ENCODE measurements at regions not wholly inside any gene's neighbourhood (a gene's known extent, or its start where the extent isn't known, plus 50 kb on each side); places are given as distances from the start of the nearest gene placed in this dataset.

GRCh38 chr11:23991165-23991539, 505.7 kb upstream of the LUZP2 start:
- Mint-ChIP-seq H3K36me3 (peaks cover 5% of the 10 kb centered on the region), H3K4me1 (ENCODE audit: low read depth in 2 of 2) (no peaks in the 10 kb centered on the region), H3K27me3 (no peaks in the 10 kb centered on the region)

GRCh38 chr11:23995891-23996290, 501.0 kb upstream of the LUZP2 start:
- peaks cover 31% of the 10 kb centered on the region for H3K36me3 Mint-ChIP-seq
- peaks cover 19% of the 10 kb centered on the region for H3K9me3 Mint-ChIP-seq
- H3K4me1 Mint-ChIP-seq (ENCODE audit: low read depth in 2 of 2) = no peaks in the 10 kb centered on the region
- H3K4me3 Mint-ChIP-seq = no peak overlapping the region
- no peak for ATAC-seq
- DNase-seq (ENCODE audit: low spot score) = no peak
- no peaks in the 10 kb centered on the region for H3K27me3 Mint-ChIP-seq
- H3K27ac Mint-ChIP-seq = no peak overlapping the region

More at GRCh38 chr11:23991165-23991539, 505.7 kb upstream of the LUZP2 start:
- Mint-ChIP-seq H3K9me3 (peaks cover 10% of the 10 kb centered on the region), H3K4me3 (no peak overlapping the region), H3K27ac (no peak overlapping the region)
- ATAC-seq (no peak), DNase-seq (ENCODE audit: low spot score) (no peak)

DNA sequence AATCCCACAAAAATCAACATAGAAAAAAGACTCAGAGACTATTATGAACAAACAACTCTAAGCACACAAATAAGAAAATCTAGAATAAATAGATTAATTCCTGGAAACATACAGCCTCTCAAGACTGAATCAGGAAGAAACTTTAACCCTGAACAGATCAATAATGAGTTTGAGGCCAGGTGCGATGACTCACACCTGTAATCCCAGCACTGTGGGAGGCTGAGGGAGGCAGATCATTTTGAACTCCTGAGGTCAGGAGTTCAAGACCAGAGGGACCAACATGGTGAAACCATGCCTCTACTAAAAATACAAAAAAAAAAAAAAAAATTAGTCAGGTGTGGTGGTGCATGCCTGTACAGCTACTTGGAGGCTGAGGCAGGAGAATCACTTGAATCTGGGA, 499.5 kb upstream of the LUZP2 start:
- Mint-ChIP-seq H3K36me3 (peaks cover 32% of the 10 kb centered on the region), H3K9me3 (peaks cover 17% of the 10 kb centered on the region), H3K27me3 (no peaks in the 10 kb centered on the region), H3K4me1 (ENCODE audit: low read depth in 2 of 2) (no peaks in the 10 kb centered on the region), H3K27ac (no peak overlapping the region), H3K4me3 (no peak overlapping the region)
- ATAC-seq = no peak
- DNase-seq (ENCODE audit: low spot score) = no peak

DNA sequence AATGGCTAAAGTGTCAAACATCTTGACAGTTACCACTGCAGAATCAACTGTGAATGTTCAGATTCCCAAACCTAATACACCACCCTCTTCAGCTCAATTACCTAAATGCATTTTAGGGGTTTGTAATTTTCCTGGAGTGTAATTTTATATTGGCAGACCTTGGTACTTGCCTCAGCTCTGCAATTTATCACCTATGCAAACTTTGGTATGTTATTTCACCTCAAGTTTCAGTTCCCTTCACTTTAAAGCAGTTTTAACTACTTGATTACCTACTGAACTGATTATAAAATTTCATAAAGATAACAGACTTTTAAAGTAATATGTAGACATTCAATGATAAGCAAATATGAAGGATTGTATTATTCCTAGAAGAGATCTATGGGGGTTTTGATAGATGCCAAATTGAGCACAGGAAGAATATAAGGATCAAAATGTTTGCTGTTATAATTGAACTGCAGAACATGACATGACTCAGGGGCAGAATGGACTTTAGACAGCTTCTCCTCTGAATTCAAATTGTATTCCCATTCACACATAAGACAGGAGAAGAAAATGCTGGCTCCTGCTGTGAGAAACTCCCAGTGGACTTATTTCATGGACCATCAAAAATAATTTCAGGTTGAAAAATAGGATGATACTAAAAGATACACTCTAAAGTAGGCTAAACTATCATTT, 491.5 kb upstream of the LUZP2 start:
- ATAC-seq = no peak
- Mint-ChIP-seq H3K27me3 (no peaks in the 10 kb centered on the region), H3K27ac (no peak overlapping the region), H3K4me1 (ENCODE audit: low read depth in 2 of 2) (no peaks in the 10 kb centered on the region), H3K36me3 (peaks cover 6% of the 10 kb centered on the region), H3K4me3 (no peak overlapping the region), H3K9me3 (peaks cover 3% of the 10 kb centered on the region)
- DNase-seq (ENCODE audit: low spot score) = no peak

DNA sequence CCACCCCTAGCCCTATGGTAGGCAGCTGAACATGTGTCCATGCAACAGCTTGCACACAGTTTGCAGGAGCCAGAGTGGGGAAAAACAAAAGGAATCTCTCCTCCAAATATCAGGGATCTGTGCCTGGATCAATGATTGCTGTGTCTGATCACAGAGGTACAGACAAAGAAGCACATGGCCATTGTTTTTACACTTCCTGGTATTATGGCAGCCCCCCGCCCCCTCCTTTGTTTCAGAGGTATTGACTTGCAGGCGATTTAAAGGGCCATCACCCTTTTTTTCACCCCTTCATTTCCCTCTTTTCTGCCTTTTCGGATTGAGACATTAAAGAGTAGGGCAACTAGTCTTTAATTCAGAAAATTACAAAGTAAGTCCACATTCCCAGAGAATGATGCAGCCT, 453.0 kb upstream of the LUZP2 start:
- H3K9me3 Mint-ChIP-seq = peaks cover 11% of the 10 kb centered on the region
- no peak overlapping the region for H3K4me3 Mint-ChIP-seq
- H3K27ac Mint-ChIP-seq = no peak overlapping the region
- ATAC-seq (no peak), DNase-seq (ENCODE audit: low spot score) (no peak)
- peaks cover 11% of the 10 kb centered on the region for H3K36me3 Mint-ChIP-seq
- H3K27me3 Mint-ChIP-seq = no peaks in the 10 kb centered on the region
- H3K4me1 Mint-ChIP-seq (ENCODE audit: low read depth in 2 of 2) = no peaks in the 10 kb centered on the region

- Mint-ChIP-seq H3K27ac (no peak overlapping the region), H3K4me1 (ENCODE audit: low read depth in 2 of 2) (no peaks in the 10 kb centered on the region), H3K36me3 (peaks cover 18% of the 10 kb centered on the region), H3K9me3 (peaks cover 11% of the 10 kb centered on the region), H3K27me3 (no peaks in the 10 kb centered on the region), H3K4me3 (no peak overlapping the region)
- ATAC-seq (no peak), DNase-seq (ENCODE audit: low spot score) (no peak)
These were observed 450.1 kb upstream of the LUZP2 start for GRCh38 chr11:24046731-24047130.

GRCh38 chr11:24056051-24056450, 440.8 kb upstream of the LUZP2 start:
- Mint-ChIP-seq H3K4me1 (ENCODE audit: low read depth in 2 of 2) (no peaks in the 10 kb centered on the region), H3K27ac (no peak overlapping the region), H3K27me3 (no peaks in the 10 kb centered on the region), H3K9me3 (no peaks in the 10 kb centered on the region), H3K36me3 (no peaks in the 10 kb centered on the region), H3K4me3 (no peak overlapping the region)
- DNase-seq (ENCODE audit: low spot score) (no peak), ATAC-seq (no peak)

- no peak for ATAC-seq
- Mint-ChIP-seq H3K27me3 (no peaks in the 10 kb centered on the region), H3K9me3 (no peaks in the 10 kb centered on the region), H3K27ac (no peak overlapping the region), H3K36me3 (no peaks in the 10 kb centered on the region), H3K4me1 (ENCODE audit: low read depth in 2 of 2) (no peaks in the 10 kb centered on the region), H3K4me3 (no peak overlapping the region)
- DNase-seq (ENCODE audit: low spot score) = no peak
These were observed 436.7 kb upstream of the LUZP2 start for GRCh38 chr11:24060125-24060524.

GRCh38 chr11:24064309-24064903, 432.4 kb upstream of the LUZP2 start:
- H3K9me3 Mint-ChIP-seq = no peaks in the 10 kb centered on the region
- H3K36me3 Mint-ChIP-seq = no peaks in the 10 kb centered on the region
- no peaks in the 10 kb centered on the region for H3K27me3 Mint-ChIP-seq
- no peak overlapping the region for H3K27ac Mint-ChIP-seq
- no peaks in the 10 kb centered on the region for H3K4me1 Mint-ChIP-seq (ENCODE audit: low read depth in 2 of 2)
- no peak overlapping the region for H3K4me3 Mint-ChIP-seq
- no peak for ATAC-seq
- no peak for DNase-seq (ENCODE audit: low spot score)

DNA sequence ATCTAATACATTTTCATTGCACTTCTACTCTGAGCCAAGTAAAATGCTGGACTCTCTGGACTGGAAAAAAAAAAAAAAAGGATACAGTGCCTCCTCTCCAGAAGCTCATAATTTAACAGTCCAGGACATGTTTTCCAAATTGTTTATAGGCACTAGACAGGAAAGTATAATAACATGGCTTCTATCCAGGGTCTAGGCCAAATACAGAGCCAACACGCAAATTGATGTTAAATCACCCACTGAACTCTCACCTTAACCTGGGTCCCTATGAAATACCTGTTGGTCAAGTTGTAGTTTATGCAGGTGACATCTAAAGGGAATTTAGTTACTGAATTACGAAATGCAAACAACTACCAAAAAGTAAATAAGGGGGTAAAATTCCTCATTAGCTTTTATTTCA, 428.7 kb upstream of the LUZP2 start:
- Mint-ChIP-seq H3K27me3 (no peaks in the 10 kb centered on the region), H3K9me3 (no peaks in the 10 kb centered on the region), H3K4me3 (no peak overlapping the region), H3K4me1 (ENCODE audit: low read depth in 2 of 2) (no peaks in the 10 kb centered on the region), H3K27ac (no peak overlapping the region), H3K36me3 (no peaks in the 10 kb centered on the region)
- ATAC-seq = no peak
- no peak for DNase-seq (ENCODE audit: low spot score)

DNA sequence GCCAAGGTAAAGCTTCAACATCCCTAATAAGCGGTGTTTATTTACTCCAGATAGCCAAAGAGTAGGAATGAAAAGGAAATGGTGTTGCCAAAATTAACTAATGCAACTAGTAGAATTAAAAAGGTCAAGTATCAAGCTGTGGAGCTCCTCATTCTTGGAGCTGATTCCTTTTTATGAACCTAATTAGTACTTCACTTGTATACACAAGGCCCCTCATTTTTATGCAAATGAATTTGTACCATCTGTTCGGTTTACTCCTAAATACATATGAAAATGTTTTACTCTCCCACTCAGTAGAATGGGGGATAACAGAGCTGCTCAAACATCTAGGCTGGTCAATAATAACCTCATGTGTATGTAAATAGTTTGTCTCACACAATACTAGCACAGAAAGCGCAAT, 426.4 kb upstream of the LUZP2 start:
- Mint-ChIP-seq H3K4me3 (no peak overlapping the region), H3K36me3 (no peaks in the 10 kb centered on the region), H3K27me3 (no peaks in the 10 kb centered on the region), H3K27ac (no peak overlapping the region), H3K4me1 (ENCODE audit: low read depth in 2 of 2) (peaks cover 0 to 2% of the 10 kb centered on the region in 2 donors), H3K9me3 (no peaks in the 10 kb centered on the region)
- DNase-seq (ENCODE audit: low spot score) (no peak), ATAC-seq (no peak)

DNA sequence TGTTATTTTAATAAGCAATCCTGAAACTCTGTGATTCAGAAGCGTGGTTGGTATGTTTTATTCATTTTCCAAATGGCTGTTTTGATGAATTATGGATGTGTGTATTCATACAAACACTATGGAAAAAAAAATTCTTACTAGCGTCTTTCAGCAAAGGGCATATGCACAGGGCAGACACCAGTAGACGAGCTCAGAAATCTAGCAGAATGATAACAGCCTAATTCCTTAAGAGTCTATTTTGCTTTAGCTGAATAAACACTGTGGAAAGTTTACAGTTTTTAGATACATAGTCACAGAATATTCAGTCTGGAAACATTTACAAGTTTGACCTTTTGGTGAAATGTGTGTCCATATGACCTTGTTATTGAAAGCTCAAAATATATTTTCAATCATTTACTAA, 418.8 kb upstream of the LUZP2 start:
- peaks cover 0 to 2% of the 10 kb centered on the region in 2 donors for H3K4me1 Mint-ChIP-seq (ENCODE audit: low read depth in 2 of 2)
- H3K27me3 Mint-ChIP-seq = peaks cover 0 to 2% of the 10 kb centered on the region in 2 donors
- no peak for DNase-seq (ENCODE audit: low spot score)
- H3K36me3 Mint-ChIP-seq = no peaks in the 10 kb centered on the region
- H3K9me3 Mint-ChIP-seq = no peaks in the 10 kb centered on the region
- ATAC-seq = no peak
- H3K27ac Mint-ChIP-seq = no peak overlapping the region
- no peak overlapping the region for H3K4me3 Mint-ChIP-seq

- H3K36me3 Mint-ChIP-seq = no peaks in the 10 kb centered on the region
These were observed 414.6 kb upstream of the LUZP2 start for GRCh38 chr11:24082241-24082640.

DNA sequence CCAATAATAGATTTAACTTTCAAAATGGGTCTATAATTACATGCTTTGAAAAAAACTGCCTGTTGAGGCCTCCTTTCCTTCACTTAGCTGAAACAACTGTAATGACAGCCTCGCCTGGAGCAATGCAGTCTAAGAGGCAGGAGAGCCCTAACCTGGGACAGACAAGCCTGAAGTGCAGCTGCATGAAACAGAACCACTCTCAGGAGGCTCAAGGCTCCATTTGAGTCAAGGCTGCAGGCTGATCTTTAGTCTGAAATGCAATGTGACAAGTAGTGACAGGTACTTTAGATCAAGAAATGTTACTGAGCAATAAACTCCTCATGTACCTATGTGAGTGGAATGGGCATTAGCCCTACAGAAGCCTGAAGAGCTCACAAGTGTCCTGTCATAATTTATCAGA, 414.0 kb upstream of the LUZP2 start:
- H3K4me3 Mint-ChIP-seq = no peak overlapping the region
- H3K9me3 Mint-ChIP-seq = peaks cover 4% of the 10 kb centered on the region
- ATAC-seq (no peak), DNase-seq (ENCODE audit: low spot score) (no peak)
- peaks cover 0 to 2% of the 10 kb centered on the region in 2 donors for H3K27me3 Mint-ChIP-seq
- no peak overlapping the region for H3K27ac Mint-ChIP-seq
- no peaks in the 10 kb centered on the region for H3K36me3 Mint-ChIP-seq
- no peaks in the 10 kb centered on the region for H3K4me1 Mint-ChIP-seq (ENCODE audit: low read depth in 2 of 2)

More at GRCh38 chr11:24082241-24082640, 414.6 kb upstream of the LUZP2 start:
- Mint-ChIP-seq H3K9me3 (peaks cover 4% of the 10 kb centered on the region), H3K27me3 (peaks cover 0 to 2% of the 10 kb centered on the region in 2 donors), H3K27ac (no peak overlapping the region), H3K4me3 (no peak overlapping the region), H3K4me1 (ENCODE audit: low read depth in 2 of 2) (no peaks in the 10 kb centered on the region)
- no peak for DNase-seq (ENCODE audit: low spot score)
- no peak for ATAC-seq

- H3K36me3 Mint-ChIP-seq = no peaks in the 10 kb centered on the region
- H3K9me3 Mint-ChIP-seq = peaks cover 4% of the 10 kb centered on the region
These were observed 411.9 kb upstream of the LUZP2 start for GRCh38 chr11:24084956-24085355.

More at GRCh38 chr11:24084956-24085355, 411.9 kb upstream of the LUZP2 start:
- DNase-seq (ENCODE audit: low spot score) (no peak), ATAC-seq (no peak)
- H3K27me3 Mint-ChIP-seq = no peaks in the 10 kb centered on the region
- no peak overlapping the region for H3K27ac Mint-ChIP-seq
- no peak overlapping the region for H3K4me3 Mint-ChIP-seq
- no peaks in the 10 kb centered on the region for H3K4me1 Mint-ChIP-seq (ENCODE audit: low read depth in 2 of 2)
